ENCODE measurements at regions not wholly inside any gene's neighbourhood (a gene's known extent, or its start where the extent isn't known, plus 50 kb on each side); places are given as distances from the start of the nearest gene placed in this dataset.

DNA sequence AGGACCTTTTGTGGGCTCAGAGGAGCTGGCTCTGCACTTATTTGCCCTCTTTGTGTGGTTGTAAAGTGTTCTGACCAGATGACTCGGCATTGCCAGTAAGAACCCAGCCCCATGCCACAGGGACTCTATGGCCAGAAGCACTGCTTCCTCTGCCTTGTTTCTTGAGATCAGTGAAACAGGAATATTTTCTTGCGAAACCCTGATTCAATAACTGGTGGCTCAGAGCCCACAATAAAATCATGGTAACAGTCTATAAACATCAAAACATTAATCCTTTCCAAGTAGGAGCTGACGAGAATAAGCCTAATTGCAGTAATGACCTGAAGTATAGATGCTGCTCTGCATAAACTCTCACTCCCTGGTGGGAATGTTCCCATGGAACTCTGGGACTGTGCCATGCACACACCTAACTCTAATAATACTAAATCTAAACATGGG lies 344.3 kb downstream of the ZNF608 start:
- Histone ChIP-seq H3K4me3 (no peak overlapping the region), H3K9ac (ENCODE audit: insufficient read depth in 1 of 2, low read depth in 2 of 2, low read length in 2 of 2) (no peak overlapping the region), H3K4me2 (ENCODE audit: insufficient read depth, low read length) (no peak overlapping the region), H3K27me3 (ENCODE audit: control insufficient read depth in 2 of 2, insufficient read depth in 2 of 2, low read length in 2 of 2) (no peaks in the 10 kb centered on the region), H3K36me3 (ENCODE audit: control insufficient read depth, insufficient read depth, low read length) (no peaks in the 10 kb centered on the region), H3K9me1 (ENCODE audit: control insufficient read depth, insufficient read depth, low read length) (no peaks in the 10 kb centered on the region), H3K27ac (ENCODE audit: extremely low read depth, low read depth, low read length) (no peak overlapping the region), H3K79me2 (ENCODE audit: control insufficient read depth, insufficient read depth, low read length) (no peaks in the 10 kb centered on the region), H2AFZ (ENCODE audit: low read depth, low read length) (no peak overlapping the region), H4K20me1 (replicated peaks; ENCODE audit: control insufficient read depth, insufficient read depth, low read length) (no peaks in the 10 kb centered on the region), H3K9me3 (replicated peaks; ENCODE audit: control insufficient read depth, insufficient read depth, low read depth, low read length) (no peaks in the 10 kb centered on the region), H3K4me1 (replicated peaks in 1 of 2; ENCODE audit: control insufficient read depth in 2 of 2, insufficient read depth in 2 of 2, low read length in 2 of 2) (no peaks in the 10 kb centered on the region)
- ChIA-PET POLR2A (no interaction called here), CTCF (ENCODE audit: low intra/inter-chr PET ratio) (no interaction called here)
- no peak for TF ChIP-seq ZNF24 (IDR thresholded peaks at IDR 0.05)
- TF ChIP-seq TOE1 (IDR thresholded peaks at IDR 0.05; ENCODE audit: borderline replicate concordance), result no peak
- TF ChIP-seq TOE1 (CRISPR knock-in tag; IDR thresholded peaks at IDR 0.05; ENCODE audit: borderline replicate concordance, low read depth), result no peak
- no peak for TF ChIP-seq PPARD (CRISPR knock-in tag; IDR thresholded peaks at IDR 0.05)
- TF ChIP-seq THAP12 (CRISPR knock-in tag; IDR thresholded peaks at IDR 0.05), result no peak
- TF ChIP-seq SMARCB1 (IDR thresholded peaks at IDR 0.05; ENCODE audit: insufficient read length, low read depth), result no peak
- no peak for TF ChIP-seq CHCHD3 (CRISPR knock-in tag; IDR thresholded peaks at IDR 0.05)
- TF ChIP-seq, protein P1, sequence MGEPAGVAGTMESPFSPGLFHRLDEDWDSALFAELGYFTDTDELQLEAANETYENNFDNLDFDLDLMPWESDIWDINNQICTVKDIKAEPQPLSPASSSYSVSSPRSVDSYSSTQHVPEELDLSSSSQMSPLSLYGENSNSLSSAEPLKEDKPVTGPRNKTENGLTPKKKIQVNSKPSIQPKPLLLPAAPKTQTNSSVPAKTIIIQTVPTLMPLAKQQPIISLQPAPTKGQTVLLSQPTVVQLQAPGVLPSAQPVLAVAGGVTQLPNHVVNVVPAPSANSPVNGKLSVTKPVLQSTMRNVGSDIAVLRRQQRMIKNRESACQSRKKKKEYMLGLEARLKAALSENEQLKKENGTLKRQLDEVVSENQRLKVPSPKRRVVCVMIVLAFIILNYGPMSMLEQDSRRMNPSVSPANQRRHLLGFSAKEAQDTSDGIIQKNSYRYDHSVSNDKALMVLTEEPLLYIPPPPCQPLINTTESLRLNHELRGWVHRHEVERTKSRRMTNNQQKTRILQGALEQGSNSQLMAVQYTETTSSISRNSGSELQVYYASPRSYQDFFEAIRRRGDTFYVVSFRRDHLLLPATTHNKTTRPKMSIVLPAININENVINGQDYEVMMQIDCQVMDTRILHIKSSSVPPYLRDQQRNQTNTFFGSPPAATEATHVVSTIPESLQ (CRISPR knock-in tag; IDR thresholded peaks at IDR 0.05), result no peak
- TF ChIP-seq TBL1XR1 (IDR thresholded peaks at IDR 0.05; ENCODE audit: low read length in 2 of 2), result no peak
- no peak for TF ChIP-seq CHD2 (IDR thresholded peaks at IDR 0.05; ENCODE audit: low read depth, low read length)
- TF ChIP-seq, protein P2, sequence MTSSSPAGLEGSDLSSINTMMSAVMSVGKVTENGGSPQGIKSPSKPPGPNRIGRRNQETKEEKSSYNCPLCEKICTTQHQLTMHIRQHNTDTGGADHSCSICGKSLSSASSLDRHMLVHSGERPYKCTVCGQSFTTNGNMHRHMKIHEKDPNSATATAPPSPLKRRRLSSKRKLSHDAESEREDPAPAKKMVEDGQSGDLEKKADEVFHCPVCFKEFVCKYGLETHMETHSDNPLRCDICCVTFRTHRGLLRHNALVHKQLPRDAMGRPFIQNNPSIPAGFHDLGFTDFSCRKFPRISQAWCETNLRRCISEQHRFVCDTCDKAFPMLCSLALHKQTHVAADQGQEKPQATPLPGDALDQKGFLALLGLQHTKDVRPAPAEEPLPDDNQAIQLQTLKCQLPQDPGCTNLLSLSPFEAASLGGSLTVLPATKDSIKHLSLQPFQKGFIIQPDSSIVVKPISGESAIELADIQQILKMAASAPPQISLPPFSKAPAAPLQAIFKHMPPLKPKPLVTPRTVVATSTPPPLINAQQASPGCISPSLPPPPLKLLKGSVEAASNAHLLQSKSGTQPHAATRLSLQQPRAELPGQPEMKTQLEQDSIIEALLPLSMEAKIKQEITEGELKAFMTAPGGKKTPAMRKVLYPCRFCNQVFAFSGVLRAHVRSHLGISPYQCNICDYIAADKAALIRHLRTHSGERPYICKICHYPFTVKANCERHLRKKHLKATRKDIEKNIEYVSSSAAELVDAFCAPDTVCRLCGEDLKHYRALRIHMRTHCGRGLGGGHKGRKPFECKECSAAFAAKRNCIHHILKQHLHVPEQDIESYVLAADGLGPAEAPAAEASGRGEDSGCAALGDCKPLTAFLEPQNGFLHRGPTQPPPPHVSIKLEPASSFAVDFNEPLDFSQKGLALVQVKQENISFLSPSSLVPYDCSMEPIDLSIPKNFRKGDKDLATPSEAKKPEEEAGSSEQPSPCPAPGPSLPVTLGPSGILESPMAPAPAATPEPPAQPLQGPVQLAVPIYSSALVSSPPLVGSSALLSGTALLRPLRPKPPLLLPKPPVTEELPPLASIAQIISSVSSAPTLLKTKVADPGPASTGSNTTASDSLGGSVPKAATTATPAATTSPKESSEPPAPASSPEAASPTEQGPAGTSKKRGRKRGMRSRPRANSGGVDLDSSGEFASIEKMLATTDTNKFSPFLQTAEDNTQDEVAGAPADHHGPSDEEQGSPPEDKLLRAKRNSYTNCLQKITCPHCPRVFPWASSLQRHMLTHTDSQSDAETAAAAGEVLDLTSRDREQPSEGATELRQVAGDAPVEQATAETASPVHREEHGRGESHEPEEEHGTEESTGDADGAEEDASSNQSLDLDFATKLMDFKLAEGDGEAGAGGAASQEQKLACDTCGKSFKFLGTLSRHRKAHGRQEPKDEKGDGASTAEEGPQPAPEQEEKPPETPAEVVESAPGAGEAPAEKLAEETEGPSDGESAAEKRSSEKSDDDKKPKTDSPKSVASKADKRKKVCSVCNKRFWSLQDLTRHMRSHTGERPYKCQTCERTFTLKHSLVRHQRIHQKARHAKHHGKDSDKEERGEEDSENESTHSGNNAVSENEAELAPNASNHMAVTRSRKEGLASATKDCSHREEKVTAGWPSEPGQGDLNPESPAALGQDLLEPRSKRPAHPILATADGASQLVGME (CRISPR knock-in tag; IDR thresholded peaks at IDR 0.05), result no peak
- intact Hi-C loops (cut with micrococcal nuclease), result no loop called here
- in situ Hi-C loops (cut with MboI), result no loop called here
- no TSS peak for BruUV-seq (replicated peaks)
- 0% methylated on average over 3 of the region's 3 CpGs for WGBS (ENCODE audit: insufficient coverage, low coverage, missing lambda C conversion rate)
- DNase-seq (ENCODE audit: extremely low read depth in 1 of 4, low spot score in 3 of 4) (no peak), FAIRE-seq (no peak), ATAC-seq (no peak)

Measured in K562 (cell line).